ENCODE measurements at regions not wholly inside any gene's neighbourhood (a gene's known extent, or its start where the extent isn't known, plus 50 kb on each side); places are given as distances from the start of the nearest gene placed in this dataset.

DNA sequence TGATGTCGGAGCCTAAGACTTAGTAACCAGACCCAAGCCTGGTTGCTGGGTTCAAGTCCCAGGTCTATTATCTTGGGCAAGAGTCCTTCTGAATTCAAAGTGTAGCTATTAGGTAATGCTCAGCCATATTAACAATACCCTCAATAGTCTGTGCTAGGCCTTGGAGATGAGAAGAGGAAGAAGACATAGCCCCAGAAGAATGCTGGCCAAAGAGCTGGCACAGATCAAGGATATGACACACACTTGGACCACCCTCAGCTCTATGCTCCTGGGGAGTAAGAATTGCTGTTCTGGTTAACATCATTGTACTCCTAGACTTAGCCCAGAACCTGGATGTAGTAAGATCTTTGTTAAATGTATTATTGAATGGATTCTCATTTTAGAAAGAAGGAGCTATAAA, 426.7 kb downstream of the CDK5RAP2 start:
- TF ChIP-seq, protein P1, sequence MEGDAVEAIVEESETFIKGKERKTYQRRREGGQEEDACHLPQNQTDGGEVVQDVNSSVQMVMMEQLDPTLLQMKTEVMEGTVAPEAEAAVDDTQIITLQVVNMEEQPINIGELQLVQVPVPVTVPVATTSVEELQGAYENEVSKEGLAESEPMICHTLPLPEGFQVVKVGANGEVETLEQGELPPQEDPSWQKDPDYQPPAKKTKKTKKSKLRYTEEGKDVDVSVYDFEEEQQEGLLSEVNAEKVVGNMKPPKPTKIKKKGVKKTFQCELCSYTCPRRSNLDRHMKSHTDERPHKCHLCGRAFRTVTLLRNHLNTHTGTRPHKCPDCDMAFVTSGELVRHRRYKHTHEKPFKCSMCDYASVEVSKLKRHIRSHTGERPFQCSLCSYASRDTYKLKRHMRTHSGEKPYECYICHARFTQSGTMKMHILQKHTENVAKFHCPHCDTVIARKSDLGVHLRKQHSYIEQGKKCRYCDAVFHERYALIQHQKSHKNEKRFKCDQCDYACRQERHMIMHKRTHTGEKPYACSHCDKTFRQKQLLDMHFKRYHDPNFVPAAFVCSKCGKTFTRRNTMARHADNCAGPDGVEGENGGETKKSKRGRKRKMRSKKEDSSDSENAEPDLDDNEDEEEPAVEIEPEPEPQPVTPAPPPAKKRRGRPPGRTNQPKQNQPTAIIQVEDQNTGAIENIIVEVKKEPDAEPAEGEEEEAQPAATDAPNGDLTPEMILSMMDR (IDR thresholded peaks at IDR 0.05 in 8 of 11, conservative IDR thresholded peaks at IDR 0.05 in 3 of 11) = no peak
- TF ChIP-seq POLR2A (IDR thresholded peaks at IDR 0.05) = no peak

All from spleen (tissue), 7 donors.